ENCODE measurements at regions not wholly inside any gene's neighbourhood (a gene's known extent, or its start where the extent isn't known, plus 50 kb on each side); places are given as distances from the start of the nearest gene placed in this dataset.
"Not testable (repeated sequence)": the region's sequence is repeated elsewhere in the genome, so short reads cannot be mapped to it uniquely, and the experiment has no call there.

- H3K27me3 ChIP-seq (ENCODE audit: control insufficient read depth, insufficient read depth, low read length); H3K9me3 ChIP-seq (ENCODE audit: control insufficient read depth, insufficient read depth, low read length); H3K4me3 ChIP-seq (ENCODE audit: low read depth, low read length); H3K27ac ChIP-seq (ENCODE audit: low read depth, low read length); H3K36me3 ChIP-seq (ENCODE audit: control insufficient read depth, insufficient read depth, low read length): not testable (repeated sequence)
- peaks cover 27% of the 10 kb centered on the region for H3K4me1 ChIP-seq (ENCODE audit: control insufficient read depth, insufficient read depth, low read length)
- WGBS (ENCODE audit: insufficient coverage) = 26% methylated on average over 15 of the region's 15 CpGs
- DNase-seq (ENCODE audit: low read depth in 4 of 6, low spot score in 6 of 6) = peak in 2 of 6 donors; percentile 68 to 75
Observed at GRCh38 chr20:47908361-47909035, 123.2 kb upstream of the SULF2 start.

- H3K4me3 ChIP-seq (ENCODE audit: low read depth, low read length) = not testable (repeated sequence)
- WGBS (ENCODE audit: insufficient coverage) = 56% methylated on average over 5 of the region's 7 CpGs
Observed at GRCh38 chr20:47907951-47908350, 122.7 kb upstream of the SULF2 start.

GRCh38 chr20:47907031-47907675 lies 121.9 kb upstream of the SULF2 start:
- H3K27me3 ChIP-seq (ENCODE audit: control insufficient read depth, insufficient read depth, low read length) = peaks cover 9% of the 10 kb centered on the region
- H3K4me3 ChIP-seq (ENCODE audit: low read depth, low read length) = no peak overlapping the region
- peaks cover 27% of the 10 kb centered on the region for H3K4me1 ChIP-seq (ENCODE audit: control insufficient read depth, insufficient read depth, low read length)
- no peaks in the 10 kb centered on the region for H3K36me3 ChIP-seq (ENCODE audit: control insufficient read depth, insufficient read depth, low read length)
- 72% methylated on average over 6 of the region's 13 CpGs for WGBS (ENCODE audit: insufficient coverage)
- DNase-seq (ENCODE audit: low read depth in 4 of 6, low spot score in 6 of 6) = peak in 2 of 6 donors; percentile 34 to 74
- H3K27ac ChIP-seq (ENCODE audit: low read depth, low read length) = no peak overlapping the region
- H3K9me3 ChIP-seq (ENCODE audit: control insufficient read depth, insufficient read depth, low read length) = no peaks in the 10 kb centered on the region

More at GRCh38 chr20:47907951-47908350, 122.7 kb upstream of the SULF2 start:
- not testable (repeated sequence) for H3K27ac ChIP-seq (ENCODE audit: low read depth, low read length); DNase-seq (ENCODE audit: low read depth in 4 of 6, low spot score in 6 of 6); H3K27me3 ChIP-seq (ENCODE audit: control insufficient read depth, insufficient read depth, low read length); H3K36me3 ChIP-seq (ENCODE audit: control insufficient read depth, insufficient read depth, low read length); H3K9me3 ChIP-seq (ENCODE audit: control insufficient read depth, insufficient read depth, low read length)
- H3K4me1 ChIP-seq (ENCODE audit: control insufficient read depth, insufficient read depth, low read length) = peaks cover 27% of the 10 kb centered on the region

GRCh38 chr20:47906348-47906660 lies 121.0 kb upstream of the SULF2 start:
- WGBS (ENCODE audit: insufficient coverage) = 63% methylated on average over 5 of the region's 12 CpGs
- Histone ChIP-seq H3K4me3 (ENCODE audit: low read depth, low read length) (no peak overlapping the region), H3K27ac (ENCODE audit: low read depth, low read length) (no peak overlapping the region), H3K4me1 (ENCODE audit: control insufficient read depth, insufficient read depth, low read length) (peaks cover 27% of the 10 kb centered on the region), H3K36me3 (ENCODE audit: control insufficient read depth, insufficient read depth, low read length) (no peaks in the 10 kb centered on the region), H3K9me3 (ENCODE audit: control insufficient read depth, insufficient read depth, low read length) (no peaks in the 10 kb centered on the region), H3K27me3 (ENCODE audit: control insufficient read depth, insufficient read depth, low read length) (peaks cover 5% of the 10 kb centered on the region)
- DNase-seq (ENCODE audit: low read depth in 4 of 6, low spot score in 6 of 6) = peak in 1 of 6 donors; percentile 59

GRCh38 chr20:47905628-47906347 lies 120.5 kb upstream of the SULF2 start:
- 93% methylated on average over 6 of the region's 18 CpGs for WGBS (ENCODE audit: insufficient coverage)
- H3K9me3 ChIP-seq (ENCODE audit: control insufficient read depth, insufficient read depth, low read length) = no peaks in the 10 kb centered on the region
- H3K27ac ChIP-seq (ENCODE audit: low read depth, low read length) = no peak overlapping the region
- H3K36me3 ChIP-seq (ENCODE audit: control insufficient read depth, insufficient read depth, low read length) = no peaks in the 10 kb centered on the region
- no peak for DNase-seq (ENCODE audit: low read depth in 4 of 6, low spot score in 6 of 6)
- peaks cover 27% of the 10 kb centered on the region for H3K4me1 ChIP-seq (ENCODE audit: control insufficient read depth, insufficient read depth, low read length)
- H3K27me3 ChIP-seq (ENCODE audit: control insufficient read depth, insufficient read depth, low read length) = peaks cover 5% of the 10 kb centered on the region
- H3K4me3 ChIP-seq (ENCODE audit: low read depth, low read length) = no peak overlapping the region

GRCh38 chr20:47903009-47903408 lies 117.7 kb upstream of the SULF2 start:
- H3K4me1 ChIP-seq (ENCODE audit: control insufficient read depth, insufficient read depth, low read length); H3K36me3 ChIP-seq (ENCODE audit: control insufficient read depth, insufficient read depth, low read length); DNase-seq (ENCODE audit: low read depth in 4 of 6, low spot score in 6 of 6); H3K9me3 ChIP-seq (ENCODE audit: control insufficient read depth, insufficient read depth, low read length); H3K4me3 ChIP-seq (ENCODE audit: low read depth, low read length); H3K27ac ChIP-seq (ENCODE audit: low read depth, low read length); H3K27me3 ChIP-seq (ENCODE audit: control insufficient read depth, insufficient read depth, low read length): not testable (repeated sequence)
- WGBS (ENCODE audit: insufficient coverage) = no CpG with 5 or more reads among the region's 3 CpGs

GRCh38 chr20:47899313-47899712 lies 114.0 kb upstream of the SULF2 start:
- not testable (repeated sequence) for H3K27me3 ChIP-seq (ENCODE audit: control insufficient read depth, insufficient read depth, low read length)

GRCh38 chr20:47897461-47897860 lies 112.2 kb upstream of the SULF2 start:
- no peaks in the 10 kb centered on the region for H3K36me3 ChIP-seq (ENCODE audit: control insufficient read depth, insufficient read depth, low read length)
- no peaks in the 10 kb centered on the region for H3K4me1 ChIP-seq (ENCODE audit: control insufficient read depth, insufficient read depth, low read length)
- H3K9me3 ChIP-seq (ENCODE audit: control insufficient read depth, insufficient read depth, low read length) = no peaks in the 10 kb centered on the region
- WGBS (ENCODE audit: insufficient coverage) = 93% methylated on average over 11 of the region's 11 CpGs
- H3K27me3 ChIP-seq (ENCODE audit: control insufficient read depth, insufficient read depth, low read length) = no peaks in the 10 kb centered on the region
- H3K4me3 ChIP-seq (ENCODE audit: low read depth, low read length) = no peak overlapping the region
- H3K27ac ChIP-seq (ENCODE audit: low read depth, low read length) = no peak overlapping the region
- DNase-seq (ENCODE audit: low read depth in 4 of 6, low spot score in 6 of 6) = no peak

More at GRCh38 chr20:47899313-47899712, 114.0 kb upstream of the SULF2 start:
- not testable (repeated sequence) for H3K4me3 ChIP-seq (ENCODE audit: low read depth, low read length); DNase-seq (ENCODE audit: low read depth in 4 of 6, low spot score in 6 of 6); H3K36me3 ChIP-seq (ENCODE audit: control insufficient read depth, insufficient read depth, low read length); H3K4me1 ChIP-seq (ENCODE audit: control insufficient read depth, insufficient read depth, low read length); H3K27ac ChIP-seq (ENCODE audit: low read depth, low read length); H3K9me3 ChIP-seq (ENCODE audit: control insufficient read depth, insufficient read depth, low read length)
- WGBS (ENCODE audit: insufficient coverage) = no CpG with 5 or more reads among the region's 7 CpGs

GRCh38 chr20:47892681-47893080 lies 107.4 kb upstream of the SULF2 start:
- H3K27me3 ChIP-seq (ENCODE audit: control insufficient read depth, insufficient read depth, low read length); H3K4me3 ChIP-seq (ENCODE audit: low read depth, low read length); H3K4me1 ChIP-seq (ENCODE audit: control insufficient read depth, insufficient read depth, low read length); H3K27ac ChIP-seq (ENCODE audit: low read depth, low read length); DNase-seq (ENCODE audit: low read depth in 4 of 6, low spot score in 6 of 6); H3K36me3 ChIP-seq (ENCODE audit: control insufficient read depth, insufficient read depth, low read length); H3K9me3 ChIP-seq (ENCODE audit: control insufficient read depth, insufficient read depth, low read length): not testable (repeated sequence)
- WGBS (ENCODE audit: insufficient coverage) = no CpG with 5 or more reads among the region's 9 CpGs

- not testable (repeated sequence) for H3K36me3 ChIP-seq (ENCODE audit: control insufficient read depth, insufficient read depth, low read length); H3K27me3 ChIP-seq (ENCODE audit: control insufficient read depth, insufficient read depth, low read length); H3K4me1 ChIP-seq (ENCODE audit: control insufficient read depth, insufficient read depth, low read length); H3K27ac ChIP-seq (ENCODE audit: low read depth, low read length); DNase-seq (ENCODE audit: low read depth in 4 of 6, low spot score in 6 of 6); H3K4me3 ChIP-seq (ENCODE audit: low read depth, low read length); H3K9me3 ChIP-seq (ENCODE audit: control insufficient read depth, insufficient read depth, low read length)
- no CpG with 5 or more reads among the region's 5 CpGs for WGBS (ENCODE audit: insufficient coverage)
Observed at GRCh38 chr20:47890708-47891107, 105.4 kb upstream of the SULF2 start.

All from spinal cord (tissue), 9 donors.